AG08396 (cell line): ENCODE measurements at regions not wholly inside any gene's neighbourhood (a gene's known extent, or its start where the extent isn't known, plus 50 kb on each side); places are given as distances from the start of the nearest gene placed in this dataset.

ENCODE experiments used
- DNase-seq: peaks from one replicate; pipeline ENCODE4 v3.0.0; 2012; ENCODE audit warnings: low spot score, mixed read lengths

GRCh38 chr19:28883241-28883693, 329.7 kb downstream of the UQCRFS1 start:
- peak; percentile 61 for DNase-seq

DNA sequence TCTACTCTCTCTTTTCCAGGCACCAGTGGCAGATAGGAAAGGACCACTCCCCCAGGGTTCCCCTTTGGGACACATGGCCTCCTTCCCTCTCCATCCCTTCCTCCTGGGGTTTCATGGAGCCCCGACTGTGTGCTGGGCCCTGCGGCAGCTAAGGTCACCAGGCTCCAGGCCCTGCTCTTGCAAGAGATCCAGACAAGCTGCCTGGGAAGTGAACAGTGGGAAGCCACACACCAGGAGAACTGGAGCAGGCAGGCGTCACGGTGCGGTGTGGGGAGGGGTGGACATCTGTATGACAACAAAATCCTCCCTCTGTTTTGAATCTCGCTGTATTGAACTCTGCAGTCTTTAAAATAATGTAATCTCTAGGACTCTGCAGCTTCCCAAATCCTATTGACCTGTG, 330.1 kb downstream of the UQCRFS1 start:
- no peak for DNase-seq

DNA sequence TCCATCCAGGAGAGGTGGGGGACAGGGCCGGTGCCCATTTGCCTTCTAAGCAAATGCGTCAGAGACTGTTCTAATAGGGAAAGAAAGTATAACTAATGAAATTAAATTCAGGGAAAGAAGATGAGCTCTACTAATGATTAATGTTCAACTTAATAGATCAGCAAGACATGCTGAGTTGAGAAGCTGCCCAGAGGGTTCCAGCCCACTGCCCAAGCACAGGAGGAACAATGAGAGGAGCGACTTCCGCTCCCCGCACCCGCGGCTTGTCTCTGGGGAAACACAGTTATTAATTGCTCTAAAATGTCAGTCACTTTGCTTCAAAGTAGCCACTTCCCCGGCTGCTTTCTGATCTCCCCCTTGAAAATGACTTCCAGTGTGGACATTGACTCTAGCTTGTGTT, 331.3 kb downstream of the UQCRFS1 start:
- no peak for DNase-seq

GRCh38 chr19:28880735-28881401, 332.1 kb downstream of the UQCRFS1 start:
- DNase-seq = no peak

DNA sequence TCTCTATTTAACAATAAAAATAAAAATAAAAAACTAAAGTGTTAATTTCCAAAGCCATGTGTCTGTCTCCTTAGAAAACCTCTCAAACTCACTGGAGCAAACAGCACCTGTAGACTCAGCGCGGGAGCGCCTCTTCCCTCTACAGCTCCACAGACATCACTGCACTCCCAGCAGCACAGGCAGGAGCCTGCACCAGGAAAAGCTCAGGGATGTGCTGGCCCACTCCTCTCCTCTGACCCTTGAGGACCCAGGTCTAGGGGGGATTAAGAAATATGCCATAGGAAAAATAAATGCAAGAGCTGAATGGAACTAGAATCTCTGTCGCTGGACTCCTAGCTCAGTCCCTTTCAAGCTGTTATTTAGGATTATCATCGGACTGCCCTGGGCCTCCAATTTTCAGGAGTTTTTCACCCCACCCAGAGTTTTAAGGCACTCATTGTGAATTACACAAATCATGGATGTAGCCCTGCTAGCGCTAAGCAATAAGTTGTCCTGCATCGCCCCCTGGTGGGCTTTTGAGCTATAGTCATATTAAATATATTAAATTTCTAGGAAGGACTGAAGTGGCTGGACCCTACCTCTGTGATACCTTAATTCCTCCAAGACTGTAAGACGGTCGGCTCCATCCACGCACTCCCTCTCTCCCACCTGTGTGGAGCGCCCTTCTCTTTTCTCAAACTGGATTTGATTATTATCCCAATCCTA, 333.9 kb downstream of the UQCRFS1 start:
- peak; percentile 70 for DNase-seq

- DNase-seq = no peak
Observed at GRCh38 chr19:28876609-28877123, 336.3 kb downstream of the UQCRFS1 start.

DNA sequence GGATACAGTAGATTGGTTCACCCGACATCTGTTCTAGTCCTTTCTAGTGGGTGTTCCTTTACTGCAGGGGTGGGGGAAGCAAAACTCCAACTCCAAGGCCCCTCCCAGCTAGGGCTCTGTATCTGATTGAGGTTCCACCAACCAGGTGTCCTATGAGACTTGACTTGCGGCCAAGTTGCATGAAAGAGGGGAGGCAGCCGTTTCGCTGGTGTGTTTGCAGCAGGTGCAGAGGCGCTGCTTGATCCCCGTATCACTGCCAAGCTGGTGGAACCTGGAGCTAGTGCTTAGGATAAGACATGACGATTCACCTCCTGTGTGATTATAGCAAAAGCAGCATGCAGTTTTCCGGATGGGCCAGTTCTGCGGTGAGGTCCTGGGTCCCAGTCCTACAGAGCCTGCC, 338.2 kb downstream of the UQCRFS1 start:
- DNase-seq = no peak

DNA sequence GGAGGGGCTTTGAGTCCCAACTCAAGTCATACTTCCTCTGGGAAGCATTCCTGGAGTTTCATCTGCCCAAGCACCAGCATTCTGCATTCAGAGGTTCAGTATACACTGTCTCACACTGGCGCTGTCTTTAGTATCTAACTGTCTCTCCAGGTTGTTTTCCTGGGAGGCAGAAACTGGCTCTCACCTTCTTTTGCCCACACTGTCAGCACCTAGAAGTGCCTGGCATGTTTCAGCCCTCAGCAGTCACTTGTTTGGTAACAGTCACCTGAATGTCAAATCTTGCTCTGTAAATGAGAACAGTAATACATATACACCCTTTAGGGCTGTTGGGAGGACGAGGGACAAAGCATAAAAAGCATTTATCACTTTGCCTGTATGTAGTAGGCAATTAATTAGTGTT, 339.6 kb downstream of the UQCRFS1 start:
- no peak for DNase-seq

DNA sequence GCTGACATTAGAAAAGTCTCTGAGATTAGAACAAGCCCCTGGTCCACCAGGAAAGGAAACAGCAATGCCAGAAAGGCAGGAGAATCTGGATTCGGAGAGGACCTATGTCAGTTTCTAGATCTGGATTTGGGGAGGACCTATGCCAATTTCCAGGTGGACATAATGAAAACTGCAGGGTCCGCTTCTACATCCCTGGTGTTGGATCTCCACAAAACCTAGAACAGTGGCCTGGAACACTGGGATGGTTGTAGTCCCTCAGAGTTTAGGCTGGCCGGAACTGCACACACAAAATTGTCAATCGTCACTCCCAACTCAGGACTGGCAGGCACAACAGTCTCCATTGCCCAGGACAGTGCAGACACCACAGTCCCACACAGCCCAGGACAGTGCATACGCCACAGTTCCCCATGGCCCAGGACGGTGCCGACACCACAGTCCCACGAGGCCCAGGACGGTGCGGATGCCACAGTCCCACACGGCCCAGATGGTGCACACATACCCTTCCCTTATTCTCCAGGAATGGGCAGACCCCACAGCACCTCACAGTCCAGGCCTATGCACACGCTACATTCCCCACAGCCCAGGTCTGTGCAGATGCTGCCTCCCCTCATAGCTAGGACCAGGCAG, 341.7 kb downstream of the UQCRFS1 start:
- no peak for DNase-seq

DNA sequence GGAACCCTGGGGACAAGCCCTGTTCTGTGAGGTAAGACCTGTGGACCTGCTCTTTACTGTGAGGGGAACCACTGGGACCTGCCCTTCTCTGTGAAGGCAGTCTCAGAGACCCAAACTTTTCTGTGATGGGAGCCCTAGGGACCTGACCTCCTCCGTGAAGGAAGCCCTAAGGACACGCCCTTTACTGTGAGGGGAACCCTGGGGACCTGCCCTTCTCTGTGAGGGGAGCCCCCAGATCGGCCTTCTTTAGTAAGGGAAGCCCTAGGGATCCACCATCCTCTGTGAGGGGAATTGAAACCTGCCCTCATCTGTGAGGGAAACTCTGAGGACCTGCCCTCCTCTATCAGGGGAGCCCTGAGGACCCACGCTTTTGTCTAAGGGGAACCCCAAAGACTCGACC, 343.5 kb downstream of the UQCRFS1 start:
- no peak for DNase-seq

- no peak for DNase-seq
Observed at GRCh38 chr19:28868836-28869235, 344.1 kb downstream of the UQCRFS1 start.

- no peak for DNase-seq
Observed at GRCh38 chr19:28867978-28868377, 345.0 kb downstream of the UQCRFS1 start.

DNA sequence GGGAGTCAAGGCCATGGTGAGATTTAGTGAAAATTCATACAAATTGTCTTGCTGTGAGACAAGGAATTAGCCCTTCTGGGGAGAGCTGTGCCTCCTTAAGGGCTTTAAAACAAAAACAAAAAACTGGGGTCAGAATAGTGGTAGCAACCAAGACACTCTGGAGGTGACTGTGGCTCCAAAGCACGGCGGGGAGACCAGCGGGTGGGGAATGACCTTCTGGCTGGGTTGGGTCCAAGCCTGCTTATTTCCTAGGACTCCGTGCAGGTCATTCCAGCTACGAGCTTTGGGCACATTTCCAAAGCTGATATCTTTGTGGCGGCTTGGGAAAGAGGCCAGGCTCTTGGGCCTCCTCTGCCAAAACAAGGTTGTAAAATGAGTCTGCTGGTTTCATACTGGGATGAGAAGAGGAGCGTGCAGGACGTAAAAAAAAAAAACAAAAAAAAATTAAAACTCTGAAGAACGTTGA, 348.3 kb downstream of the UQCRFS1 start:
- no peak for DNase-seq

- no peak for DNase-seq
Observed at GRCh38 chr19:28864024-28864503, 348.9 kb downstream of the UQCRFS1 start.

- no peak for DNase-seq
Observed at GRCh38 chr19:28862238-28862637, 350.7 kb downstream of the UQCRFS1 start.

- DNase-seq = no peak
Observed at GRCh38 chr19:28859811-28860210, 353.1 kb downstream of the UQCRFS1 start.

DNA sequence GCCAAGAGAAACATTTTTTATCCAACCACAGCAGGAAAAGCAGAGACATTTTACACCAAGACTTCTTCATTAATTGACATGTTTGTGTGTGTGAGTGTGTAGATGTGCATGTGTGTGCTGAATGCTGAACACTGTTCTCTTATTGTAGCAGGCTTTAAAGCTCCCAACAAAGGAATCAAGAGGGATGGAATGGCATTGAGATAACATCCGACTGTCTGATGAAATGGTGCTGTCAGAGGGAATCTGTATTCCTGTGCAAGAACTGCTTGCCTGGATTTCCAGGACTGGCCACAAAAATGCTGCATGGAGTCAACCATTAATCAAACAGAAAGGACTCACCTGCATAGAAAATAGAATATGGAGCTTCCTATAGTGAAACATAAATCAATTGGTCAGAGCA, 354.0 kb downstream of the UQCRFS1 start:
- no peak for DNase-seq

GRCh38 chr19:28857967-28858366, 355.0 kb downstream of the UQCRFS1 start:
- DNase-seq = no peak

DNA sequence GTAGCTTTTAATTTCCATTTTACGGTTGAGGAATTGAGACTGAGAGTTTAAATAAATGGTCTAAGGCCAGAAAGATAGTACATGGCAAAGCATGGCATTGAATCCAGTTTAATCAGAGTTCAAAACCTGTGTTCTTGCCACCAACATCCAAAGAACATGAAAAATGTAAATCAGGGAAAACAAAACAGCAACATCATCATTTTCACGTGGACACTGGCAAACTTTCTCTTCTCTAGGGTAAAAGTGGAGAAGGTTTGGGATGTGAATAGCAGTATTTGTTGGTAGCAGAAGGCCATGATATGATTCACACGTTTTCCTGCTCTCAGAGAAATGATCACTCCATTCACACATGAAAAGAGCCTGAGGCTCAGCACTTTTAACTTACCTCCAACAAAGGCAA, 357.7 kb downstream of the UQCRFS1 start:
- no peak for DNase-seq

DNA sequence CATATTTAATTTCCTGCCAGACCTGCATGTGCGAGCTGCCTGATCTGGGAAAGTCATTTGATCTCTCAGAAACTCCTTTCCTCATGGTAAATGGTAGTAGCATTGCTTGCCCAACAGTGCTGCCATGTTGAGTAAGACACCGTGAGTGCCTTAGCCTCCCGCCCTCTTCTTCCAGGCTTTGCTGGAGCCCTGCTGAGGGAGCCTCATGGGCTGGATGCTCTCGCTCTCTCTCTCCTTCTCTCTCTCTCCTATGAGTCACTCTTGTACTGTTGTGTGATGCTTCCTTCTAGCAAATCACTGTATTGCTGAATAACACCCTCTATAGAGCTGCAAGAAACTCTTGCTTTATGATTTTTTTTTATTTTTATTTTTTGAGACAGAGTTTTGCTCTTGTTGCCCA, 365.5 kb downstream of the UQCRFS1 start:
- DNase-seq = no peak

DNA sequence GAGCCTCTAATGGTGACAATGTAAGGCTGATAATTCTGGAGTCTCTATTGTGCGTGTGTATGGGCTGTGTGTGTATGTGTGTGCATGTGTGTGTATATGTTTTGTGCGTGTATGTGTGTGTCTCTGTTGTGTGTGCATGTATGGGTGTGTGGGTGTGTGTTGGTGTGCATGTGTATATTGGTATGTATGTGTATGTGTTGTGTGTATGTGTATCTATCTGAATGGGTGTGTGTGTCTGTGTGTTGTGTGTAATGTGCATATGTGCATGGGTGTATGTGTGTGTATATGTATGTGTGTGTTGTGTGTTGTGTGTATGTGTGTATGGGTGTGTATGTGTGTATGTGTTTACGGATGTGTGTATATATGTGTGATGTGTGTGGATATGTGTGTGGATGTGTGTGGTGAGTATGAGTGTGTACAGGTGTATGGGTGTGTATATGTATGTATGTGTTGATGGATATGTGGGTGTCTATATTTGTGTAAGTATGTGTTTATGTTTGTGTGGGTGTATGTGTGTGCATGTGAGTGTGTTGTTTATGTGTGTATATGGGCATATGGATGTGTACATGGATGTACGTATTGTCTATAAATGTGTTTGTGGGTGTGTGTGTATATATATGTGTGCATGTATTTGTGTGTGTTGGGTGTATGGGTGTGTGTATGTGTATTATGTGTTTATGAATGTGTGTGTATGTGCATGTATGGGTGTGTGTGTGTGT, 366.7 kb downstream of the UQCRFS1 start:
- no peak for DNase-seq
